Ovary (tissue), 7 donors: ENCODE measurements at regions not wholly inside any gene's neighbourhood (a gene's known extent, or its start where the extent isn't known, plus 50 kb on each side); places are given as distances from the start of the nearest gene placed in this dataset.

ENCODE experiments used
- DNase-seq, 5 donors: peaks; one replicate each; pipeline ENCODE4 v3.0.0-alpha.2; 2019 to 2020
- H3K27ac ChIP-seq, 2 donors: fragments of 200-600 bp; one replicate each; pipeline versions ENCODE4 v1.5.1 to v1.8.0; 2019 to 2022
- H3K27me3 ChIP-seq: fragments of 200-600 bp; one replicate; pipeline ENCODE4 v1.8.0; 2022
- H3K36me3 ChIP-seq: fragments of 200-600 bp; sonication (generic); one replicate; pipeline ENCODE4 v1.5.1; 2019
- H3K4me1 ChIP-seq: one replicate; pipeline ENCODE4 v1.8.1; 2013; ENCODE audit warnings: mild to moderate bottlenecking, moderate library complexity; ENCODE audit not compliant: insufficient read depth
- H3K4me3 ChIP-seq: fragments of 200-600 bp; sonication (generic); one replicate; pipeline ENCODE4 v1.5.1; 2017
- H3K9me3 ChIP-seq, 2 donors: fragments of 200-600 bp in 1 of 2; sonication (generic) in 1 of 2; one replicate each; pipeline versions ENCODE4 v1.5.1 to v1.8.1; 2013 to 2019; ENCODE audit warnings: mild to moderate bottlenecking in 1 of 2, moderate library complexity in 1 of 2
- EP300 ChIP-seq: sonication (generic); formaldehyde crosslinking; IDR thresholded peaks from one replicate; pipeline ENCODE4 v1.6.1; 2017; ENCODE audit warnings: antibody characterized with exemption
- POLR2A ChIP-seq: fragments of 450-650 bp; IDR thresholded peaks from one replicate; pipeline ENCODE4 v1.6.1; 2017; ENCODE audit warnings: antibody characterized with exemption, mild to moderate bottlenecking, moderate library complexity
- WGBS, 3 donors: extraction: QIAGEN DNeasy Blood & Tissue Kit in 1 of 3; methylation state at CpG; one replicate each; pipeline versions ENCODE4 v1.1.5 to v1.1.7; 2013 to 2017; 5-methylcytosine and 5-hydroxymethylcytosine counted together
- intact Hi-C, 4 donors: fragments of 100-400 bp; cut with DNase I; formaldehyde crosslinking; loops; one replicate each; pipeline versions ENCODE4 v1.11.0 to v1.15.1; 2022 to 2023
- TF ChIP-seq, protein P1 (sequence below), 3 donors: fragments of 450-650 bp in 2 of 3; fragments of 200-600 bp in 1 of 3; IDR thresholded peaks; one replicate each; pipeline versions ENCODE4 v1.5.1 to v1.8.0; 2016 to 2022; ENCODE audit warnings: antibody characterized with exemption in 3 of 3, mild to moderate bottlenecking in 1 of 3
- donor health status: DM: no; HTN: no; CAD: no; lungs with moderate emphysema.
- donor health status: DM: no; HTN: no; CAD: no.
- donor health status: Bipolar disorder and iron deficiency.
- donor health status: DM: no; HTN: no; CAD: no.
- donor health status: DM: yes; HTN: yes; CAD: no.

DNA sequence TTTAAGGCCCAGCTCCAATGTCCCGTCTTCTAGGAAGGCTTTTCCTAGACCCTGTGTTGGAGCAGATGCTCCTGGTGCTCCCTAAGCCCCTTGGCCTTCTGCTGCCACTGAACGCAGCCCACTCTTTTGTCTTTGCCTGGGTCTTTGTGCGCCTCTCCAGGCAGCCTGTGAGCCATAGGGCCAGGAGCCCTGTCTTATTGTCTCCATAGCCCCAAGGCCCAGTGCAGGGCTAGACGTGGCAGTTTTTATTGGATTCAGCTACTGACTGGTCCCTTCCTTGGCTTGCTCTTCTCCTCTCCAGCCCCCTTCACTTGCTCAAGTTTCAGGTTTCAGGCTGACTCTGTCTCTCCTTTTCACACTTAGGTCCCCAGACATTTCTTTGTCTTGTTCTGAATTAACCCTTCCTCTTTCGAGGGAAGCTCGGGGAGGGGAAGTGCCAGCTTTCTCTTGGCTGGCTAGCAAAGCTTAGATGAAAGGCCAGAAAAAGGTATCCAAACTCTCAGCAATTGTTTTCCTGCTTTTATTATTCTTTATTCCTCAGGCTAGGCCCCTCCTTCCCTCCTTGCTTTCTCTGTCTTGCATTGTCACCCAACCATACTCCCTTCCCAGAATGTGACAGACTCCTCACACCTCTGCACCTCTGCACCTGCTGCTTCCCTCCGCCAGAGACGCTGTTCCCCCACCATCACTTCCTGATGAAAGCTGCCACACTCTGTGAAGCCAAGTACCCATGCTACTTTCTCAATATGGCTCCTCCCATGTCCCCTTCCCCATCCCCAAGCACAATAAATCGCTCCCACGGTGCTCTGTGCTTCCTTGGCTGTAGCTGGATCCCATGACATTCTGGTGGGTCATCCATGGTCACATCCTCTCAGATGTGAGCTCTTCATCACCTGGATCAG is 101.6 kb upstream of the CPEB4 start:
- Histone ChIP-seq H3K36me3 (no peaks in the 10 kb centered on the region), H3K27me3 (no peaks in the 10 kb centered on the region), H3K27ac (no peak overlapping the region), H3K4me3 (no peak overlapping the region), H3K9me3 (no peaks in the 10 kb centered on the region), H3K4me1 (peaks cover 8% of the 10 kb centered on the region)
- DNase-seq = no peak
- WGBS, 3 donors = 79 to 88% (median 86%) methylated on average over 10 of the region's 10 CpGs
- intact Hi-C loops = no loop called here
- TF ChIP-seq EP300 = no peak
- TF ChIP-seq POLR2A = no peak
- TF ChIP-seq, protein P1, sequence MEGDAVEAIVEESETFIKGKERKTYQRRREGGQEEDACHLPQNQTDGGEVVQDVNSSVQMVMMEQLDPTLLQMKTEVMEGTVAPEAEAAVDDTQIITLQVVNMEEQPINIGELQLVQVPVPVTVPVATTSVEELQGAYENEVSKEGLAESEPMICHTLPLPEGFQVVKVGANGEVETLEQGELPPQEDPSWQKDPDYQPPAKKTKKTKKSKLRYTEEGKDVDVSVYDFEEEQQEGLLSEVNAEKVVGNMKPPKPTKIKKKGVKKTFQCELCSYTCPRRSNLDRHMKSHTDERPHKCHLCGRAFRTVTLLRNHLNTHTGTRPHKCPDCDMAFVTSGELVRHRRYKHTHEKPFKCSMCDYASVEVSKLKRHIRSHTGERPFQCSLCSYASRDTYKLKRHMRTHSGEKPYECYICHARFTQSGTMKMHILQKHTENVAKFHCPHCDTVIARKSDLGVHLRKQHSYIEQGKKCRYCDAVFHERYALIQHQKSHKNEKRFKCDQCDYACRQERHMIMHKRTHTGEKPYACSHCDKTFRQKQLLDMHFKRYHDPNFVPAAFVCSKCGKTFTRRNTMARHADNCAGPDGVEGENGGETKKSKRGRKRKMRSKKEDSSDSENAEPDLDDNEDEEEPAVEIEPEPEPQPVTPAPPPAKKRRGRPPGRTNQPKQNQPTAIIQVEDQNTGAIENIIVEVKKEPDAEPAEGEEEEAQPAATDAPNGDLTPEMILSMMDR (IDR thresholded peaks at IDR 0.05) = no peak

DNA sequence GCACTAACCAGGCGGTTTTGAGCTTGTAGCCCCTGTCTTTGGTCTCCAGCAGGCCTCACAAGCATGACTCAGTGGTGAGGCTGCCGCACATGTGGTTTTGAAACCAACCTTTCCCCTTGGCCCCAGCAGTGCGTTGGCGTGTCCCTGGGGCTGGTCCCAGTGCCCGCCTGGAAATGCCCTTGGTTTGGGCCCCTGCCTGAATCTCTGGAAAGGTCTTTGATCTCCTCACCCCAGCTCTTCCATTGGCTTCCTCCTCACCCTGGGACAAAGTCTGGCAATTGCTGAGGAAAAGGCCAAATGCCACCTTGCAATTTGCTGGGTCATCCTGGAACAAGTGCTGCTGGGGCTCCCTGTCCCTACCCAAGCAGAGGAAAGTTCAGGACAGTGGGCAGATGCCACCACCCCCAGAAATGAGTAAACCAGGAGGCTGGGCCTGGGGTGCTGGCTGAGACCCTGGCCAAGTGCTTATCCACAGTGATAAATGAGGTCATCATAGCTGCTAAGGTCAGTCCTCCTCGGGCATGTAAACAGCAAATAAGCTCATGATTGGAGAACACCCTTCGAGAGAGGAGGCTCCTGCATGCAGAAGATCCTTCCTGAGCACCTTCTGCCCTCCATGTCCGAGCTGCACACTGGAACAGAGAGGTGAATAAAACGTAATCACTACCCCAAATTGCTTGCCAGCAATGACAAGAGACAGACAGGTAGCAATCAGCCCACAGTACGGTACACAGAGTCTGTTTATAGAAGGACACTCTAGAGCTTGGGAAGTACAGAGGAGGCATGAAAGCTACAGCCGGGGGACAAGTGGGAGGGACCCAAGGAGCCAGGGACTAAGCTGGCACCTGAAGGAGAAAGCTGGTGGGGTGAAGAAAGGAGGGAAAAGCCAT is 98.9 kb upstream of the CPEB4 start:
- Histone ChIP-seq H3K4me3 (no peak overlapping the region), H3K27ac (no peak overlapping the region), H3K9me3 (no peaks in the 10 kb centered on the region), H3K36me3 (no peaks in the 10 kb centered on the region), H3K4me1 (no peaks in the 10 kb centered on the region), H3K27me3 (no peaks in the 10 kb centered on the region)
- no peak for TF ChIP-seq POLR2A
- no peak for TF ChIP-seq EP300
- TF ChIP-seq, protein P1 (IDR thresholded peaks at IDR 0.05) = no peak
- intact Hi-C loops = no loop called here
- no peak for DNase-seq
- 78 to 86% (median 79%) methylated on average over 11 of the region's 11 CpGs for WGBS, 3 donors

DNA sequence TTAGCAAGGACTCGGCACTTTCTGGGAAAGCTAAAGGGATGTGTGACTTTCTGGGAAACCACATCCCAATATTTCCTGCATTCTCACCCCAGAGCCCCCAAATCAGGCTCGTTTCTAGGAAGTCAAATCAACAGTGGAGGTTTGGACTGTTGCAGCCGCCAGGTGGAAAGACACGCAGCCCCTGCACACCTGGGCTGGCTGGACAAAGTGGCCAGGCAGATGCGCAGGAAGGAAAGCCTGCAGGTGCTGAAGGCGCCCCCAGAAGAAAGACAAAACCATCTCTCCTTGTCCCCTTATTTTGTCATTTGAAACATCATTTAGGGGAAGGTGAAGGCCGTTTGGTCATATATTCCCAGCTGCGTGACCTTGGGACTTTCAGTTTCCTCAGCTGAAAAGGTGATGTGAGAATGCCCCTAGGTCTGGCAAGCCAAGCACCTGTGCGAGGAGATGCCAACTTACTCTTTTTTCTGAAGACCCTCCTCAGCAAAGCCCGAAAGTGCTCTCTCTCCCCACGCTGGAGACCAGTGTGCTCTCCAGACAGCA is 97.9 kb upstream of the CPEB4 start:
- no peak overlapping the region for H3K4me3 ChIP-seq
- intact Hi-C loops = no loop called here
- 88 to 93% (median 89%) methylated on average over 11 of the region's 11 CpGs for WGBS, 3 donors
- H3K36me3 ChIP-seq = no peaks in the 10 kb centered on the region
- no peaks in the 10 kb centered on the region for H3K4me1 ChIP-seq
- no peak overlapping the region for H3K27ac ChIP-seq
- DNase-seq = no peak
- no peaks in the 10 kb centered on the region for H3K27me3 ChIP-seq
- no peaks in the 10 kb centered on the region for H3K9me3 ChIP-seq
- TF ChIP-seq EP300 = no peak
- TF ChIP-seq, protein P1 (IDR thresholded peaks at IDR 0.05) = no peak
- TF ChIP-seq POLR2A = no peak

DNA sequence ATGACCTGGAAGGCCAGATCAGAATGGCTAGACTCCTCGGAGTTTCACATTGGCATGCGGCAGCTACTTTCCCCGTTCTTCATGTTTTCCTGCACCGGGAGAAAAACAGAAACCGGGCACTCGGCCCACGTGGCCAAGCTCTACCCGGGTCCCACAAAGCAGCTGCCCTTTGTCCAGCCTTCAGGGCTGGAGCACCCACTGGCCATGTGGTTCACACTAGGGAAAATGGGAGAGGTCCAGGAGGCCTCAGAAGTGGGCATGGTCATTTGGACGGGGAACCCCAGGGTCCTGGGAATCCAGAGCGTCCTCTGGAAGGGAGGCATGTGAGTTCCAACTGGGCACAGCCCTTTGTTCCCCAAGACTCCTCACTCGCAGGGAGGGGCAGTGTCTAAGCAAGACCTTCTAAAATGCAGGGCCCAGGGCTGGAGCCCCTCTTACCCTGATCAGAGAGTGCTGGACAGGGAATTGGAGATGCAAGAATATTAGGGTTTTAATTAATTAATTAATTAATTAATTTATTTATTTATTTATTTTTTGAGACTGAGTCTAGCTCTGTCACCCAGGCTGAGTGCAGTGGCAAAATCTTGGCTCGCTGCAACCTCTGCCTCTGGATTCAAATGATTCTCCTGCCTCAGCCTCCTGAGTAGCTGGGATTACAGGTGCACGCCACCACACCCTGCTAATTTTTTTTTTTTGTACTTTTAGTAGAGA is 97.2 kb upstream of the CPEB4 start:
- H3K27ac ChIP-seq = no peak overlapping the region
- H3K36me3 ChIP-seq = no peaks in the 10 kb centered on the region
- no peaks in the 10 kb centered on the region for H3K27me3 ChIP-seq
- WGBS, 3 donors = 77 to 89% (median 88%) methylated on average over 13 of the region's 13 CpGs
- H3K4me1 ChIP-seq = no peaks in the 10 kb centered on the region
- no peak for DNase-seq
- no peak overlapping the region for H3K4me3 ChIP-seq
- TF ChIP-seq, protein P1 (IDR thresholded peaks at IDR 0.05) = no peak
- no peak for TF ChIP-seq EP300
- no peak for TF ChIP-seq POLR2A
- intact Hi-C loops = no loop called here
- H3K9me3 ChIP-seq = no peaks in the 10 kb centered on the region
